Breast epithelium (tissue), 3 donors: ENCODE measurements at regions not wholly inside any gene's neighbourhood (a gene's known extent, or its start where the extent isn't known, plus 50 kb on each side); places are given as distances from the start of the nearest gene placed in this dataset.

Experiments used
- CTCF ChIP-seq, 3 donors: fragments of 450-650 bp; IDR thresholded peaks; one replicate each; pipeline ENCODE4 v1.5.1; 2016 to 2017; ENCODE audit warnings: antibody characterized with exemption in 3 of 3, mild to moderate bottlenecking in 3 of 3, moderate library complexity in 3 of 3
- POLR2A ChIP-seq: fragments of 450-650 bp; IDR thresholded peaks from one replicate; pipeline ENCODE4 v1.6.1; 2016; ENCODE audit warnings: antibody characterized with exemption, mild to moderate bottlenecking, moderate library complexity
- POLR2AphosphoS5 ChIP-seq, 3 donors: sonication (generic); formaldehyde crosslinking; IDR thresholded peaks; one replicate each; pipeline ENCODE4 v1.6.1; 2017; ENCODE audit warnings: antibody characterized with exemption in 3 of 3

GRCh38 chr6:139894271-139894670 lies 519.8 kb upstream of the CITED2 start:
- TF ChIP-seq CTCF (IDR thresholded peaks at IDR 0.05) (no peak), POLR2A (no peak), POLR2AphosphoS5 (IDR thresholded peaks at IDR 0.05) (no peak)
